ENCODE measurements at regions not wholly inside any gene's neighbourhood (a gene's known extent, or its start where the extent isn't known, plus 50 kb on each side); places are given as distances from the start of the nearest gene placed in this dataset.

DNA sequence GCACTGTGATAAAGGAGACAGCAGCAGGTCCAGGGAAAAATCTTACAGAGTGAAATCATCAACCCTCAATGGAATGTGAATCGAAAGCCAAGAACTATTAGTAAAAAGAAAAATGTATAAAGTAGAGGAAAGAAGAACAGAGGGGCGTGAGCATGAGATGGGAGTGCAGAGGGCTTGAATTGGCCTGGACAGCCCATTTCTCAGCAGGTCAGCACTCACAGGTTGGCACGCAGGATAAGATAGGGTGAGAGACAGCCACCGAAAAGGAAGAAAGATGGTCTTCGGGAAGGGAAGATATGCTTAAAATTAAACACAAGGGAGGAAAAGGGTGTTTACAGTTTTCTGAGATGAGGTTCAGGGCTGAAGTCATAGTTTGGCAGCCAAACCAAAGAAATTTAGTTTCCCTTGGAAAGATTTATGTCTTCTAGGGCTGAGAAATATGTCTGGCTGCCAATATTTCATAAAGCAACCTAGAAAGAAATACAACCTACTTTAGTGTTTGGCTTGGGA lies 524.7 kb downstream of the SPATA31D1 start:
- no peak for DNase-seq

DNA sequence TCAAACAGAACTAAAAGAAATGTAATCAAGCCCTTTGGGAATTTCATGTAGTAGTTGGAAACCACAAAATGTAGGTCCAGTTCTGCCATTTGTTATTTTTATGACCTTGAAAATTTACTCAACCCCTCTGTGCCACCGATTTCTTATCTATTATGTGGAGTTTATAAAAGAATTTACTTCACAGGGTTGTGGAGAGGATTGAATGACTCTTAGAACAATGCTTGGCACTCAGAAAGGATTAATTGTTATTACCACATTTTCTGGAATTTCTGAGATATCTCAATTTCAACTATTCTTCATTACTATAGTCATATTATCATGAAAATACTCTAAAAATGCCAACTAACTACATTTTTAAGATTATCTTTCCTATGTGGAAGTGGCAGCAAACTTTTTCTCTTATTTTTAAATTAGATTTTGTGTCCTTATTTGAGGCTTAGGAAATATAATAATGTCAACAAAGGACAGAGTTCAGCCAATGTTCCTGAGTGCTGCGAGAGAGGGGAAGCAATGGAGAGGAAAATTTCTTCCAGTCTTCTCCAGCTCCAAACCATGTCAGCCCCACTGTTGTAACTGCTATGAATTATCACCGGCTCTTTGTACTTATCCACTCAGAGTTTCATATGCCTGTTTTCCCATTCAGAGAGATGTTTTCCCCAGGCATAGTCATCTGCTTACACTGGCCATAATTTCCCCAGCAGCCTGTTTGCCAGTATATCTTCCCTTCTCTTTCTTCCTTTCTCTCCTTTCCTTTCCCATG lies 525.6 kb downstream of the SPATA31D1 start:
- no peak for DNase-seq

DNA sequence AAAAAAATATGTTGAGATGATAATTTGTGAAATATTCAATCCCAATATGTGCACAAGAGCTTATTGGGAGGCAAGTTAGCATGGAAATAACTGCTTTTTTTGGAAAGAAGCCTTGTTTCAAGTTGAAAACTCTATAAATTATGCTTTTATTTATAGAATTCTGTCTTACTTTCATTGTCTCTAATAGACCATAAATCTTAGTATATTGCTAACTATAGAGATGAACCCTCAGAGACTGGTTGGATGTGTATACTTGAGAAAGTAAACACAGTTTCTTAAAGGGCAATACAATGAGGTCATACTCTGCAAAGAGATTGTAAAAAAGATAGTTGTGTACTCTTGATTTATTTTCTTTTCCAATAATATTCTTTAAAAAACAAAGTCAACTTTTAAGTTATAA lies 530.3 kb downstream of the SPATA31D1 start:
- DNase-seq = no peak

DNA sequence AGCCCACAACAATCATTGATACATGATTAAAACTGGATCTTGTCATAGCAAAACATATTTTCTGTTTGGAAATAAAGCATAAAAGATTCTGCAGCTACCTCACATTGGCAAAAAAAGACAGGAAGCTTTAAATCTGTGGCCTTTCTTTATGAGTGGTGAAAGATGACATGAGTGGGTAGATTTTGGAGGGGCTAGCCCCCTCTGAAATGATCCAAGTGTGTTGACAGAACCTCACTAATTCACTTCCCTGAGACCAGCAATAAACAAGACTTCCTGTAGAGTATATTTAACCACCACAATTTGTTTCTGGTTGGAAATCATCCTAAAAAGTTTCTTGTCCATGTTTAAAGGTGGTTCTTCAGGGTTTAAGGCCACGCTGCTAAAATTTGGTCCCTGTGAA lies 530.8 kb downstream of the SPATA31D1 start:
- DNase-seq = no peak

DNA sequence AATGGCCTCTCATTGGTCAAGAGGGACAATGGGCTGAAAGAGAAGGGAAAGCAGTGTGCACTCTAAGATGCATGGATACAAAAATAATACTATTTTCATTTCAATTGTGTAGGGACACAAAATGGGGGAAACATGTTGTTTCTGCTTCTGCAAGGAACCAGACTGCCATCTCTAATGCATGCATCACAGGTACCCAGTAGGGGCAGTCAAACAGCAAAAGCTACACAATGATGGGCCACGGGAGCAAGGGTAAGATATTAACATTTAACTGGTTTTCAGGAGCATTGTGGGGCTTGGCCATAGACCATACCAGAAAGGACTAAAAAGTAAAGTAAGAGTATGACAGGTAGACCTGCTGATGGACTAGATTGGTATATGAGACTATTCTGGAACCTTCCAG lies 535.8 kb downstream of the SPATA31D1 start:
- no peak for DNase-seq

DNA sequence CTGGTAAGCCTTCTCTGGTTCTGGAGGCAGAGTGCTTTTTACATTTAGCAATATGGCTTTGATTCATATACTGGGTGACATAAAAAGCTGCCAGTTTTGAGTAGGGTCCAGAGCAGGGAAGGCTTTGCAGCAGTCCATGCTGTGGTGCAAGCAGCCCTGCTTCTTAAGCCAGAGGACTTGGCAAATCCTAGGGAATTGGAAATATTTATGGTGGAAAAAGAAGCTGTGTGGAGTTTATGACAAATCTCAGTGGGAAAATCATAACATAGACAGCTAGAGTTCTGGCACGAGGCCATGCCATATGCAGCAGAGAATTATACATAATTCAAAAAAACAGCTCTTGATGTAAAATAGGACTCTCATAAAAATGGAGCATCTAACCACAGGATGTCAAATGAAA lies 536.4 kb downstream of the RASEF start:
- no peak for DNase-seq

DNA sequence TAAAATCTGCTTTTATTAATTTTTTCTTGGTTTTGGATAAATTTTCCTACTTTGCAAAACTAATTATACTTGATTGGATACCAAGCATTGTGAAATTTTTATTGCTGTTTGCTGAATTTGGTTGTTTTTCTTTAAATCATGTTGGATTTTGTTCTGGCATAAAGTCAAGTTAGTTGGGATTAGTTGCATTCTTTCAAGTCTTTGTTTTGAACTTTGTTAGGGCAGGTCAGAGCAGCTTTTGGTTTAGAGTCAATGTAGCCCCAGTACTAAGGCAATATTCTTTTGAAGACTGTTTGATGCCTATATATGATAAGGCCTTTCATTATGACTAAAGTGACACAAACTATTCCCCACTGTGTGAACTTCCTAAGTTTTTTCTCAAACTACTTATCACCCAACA lies 531.1 kb downstream of the RASEF start:
- DNase-seq = no peak

DNA sequence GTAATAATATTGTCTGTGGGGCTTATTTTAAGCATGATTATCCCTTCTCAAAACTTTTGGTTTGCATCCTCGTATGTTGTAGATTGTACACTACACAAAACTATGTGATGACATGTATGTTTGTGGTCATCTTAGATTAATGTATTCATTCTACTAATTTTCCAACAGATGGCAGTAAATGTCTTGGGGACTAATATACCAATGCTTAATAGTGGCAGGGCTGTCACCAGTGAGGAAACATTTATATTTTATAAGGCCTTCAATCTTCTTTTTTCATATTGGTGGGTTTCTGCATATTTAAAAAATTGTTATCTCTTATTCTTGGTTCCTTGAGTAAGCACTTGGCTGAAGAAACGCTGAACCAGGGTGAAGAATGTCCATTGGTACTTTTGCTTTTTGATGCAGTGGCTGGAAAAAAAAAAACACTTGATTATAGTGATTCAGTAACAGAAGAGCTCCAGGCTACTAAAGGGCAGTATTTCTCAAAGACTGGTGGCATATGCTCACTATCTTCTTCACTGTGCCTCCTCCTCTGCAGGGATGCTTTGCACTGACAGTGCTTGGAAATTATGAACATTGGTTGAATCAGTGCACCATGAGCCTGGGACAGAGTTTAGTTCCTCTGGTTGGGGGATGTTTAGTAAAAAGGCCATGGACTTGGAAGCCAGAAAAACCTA lies 530.3 kb downstream of the RASEF start:
- no peak for DNase-seq

DNA sequence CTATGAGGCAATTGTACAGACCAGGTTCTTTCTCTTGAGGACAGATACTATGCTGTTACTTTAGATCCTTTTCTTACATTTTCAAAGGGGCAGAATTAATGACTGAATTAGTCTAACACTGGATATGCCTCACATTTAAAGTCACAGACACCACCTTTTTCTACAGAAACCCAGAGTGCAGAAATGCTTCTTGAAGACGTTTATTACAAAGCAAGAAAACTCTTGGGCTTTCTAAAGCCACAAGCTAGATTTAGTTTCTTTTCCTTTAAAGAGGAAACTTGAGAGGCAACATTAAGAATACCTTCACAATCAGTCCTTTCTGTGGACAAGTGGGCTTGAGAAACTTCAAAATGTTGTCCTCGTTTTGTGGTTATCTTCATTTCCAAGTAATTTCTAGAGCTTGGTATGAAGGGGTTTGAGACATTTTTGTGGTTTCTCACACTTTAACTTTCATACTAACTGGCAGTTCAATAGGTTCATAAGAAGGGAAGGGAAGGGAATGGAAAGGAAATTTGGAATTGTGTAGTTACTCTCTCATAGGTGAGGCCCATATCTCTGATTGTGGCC lies 527.4 kb downstream of the RASEF start:
- DNase-seq = no peak

DNA sequence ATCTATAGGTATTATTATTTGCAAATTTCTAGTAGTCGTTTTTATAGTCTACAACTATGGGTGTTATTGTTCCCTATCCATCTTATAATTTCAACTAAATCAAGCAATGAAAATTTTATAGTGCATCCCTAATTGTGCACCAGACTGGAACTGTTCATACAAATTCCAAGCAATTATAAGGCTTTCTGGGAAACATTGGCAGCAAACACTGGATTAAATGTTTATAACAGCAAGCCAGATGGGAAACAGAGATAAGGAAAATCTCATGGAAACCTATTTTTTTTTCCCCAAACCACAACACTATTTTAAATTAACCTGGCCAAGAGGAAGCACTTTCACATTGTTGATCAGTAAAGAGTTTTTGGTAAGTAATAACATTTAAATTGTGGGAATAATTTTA lies 524.3 kb downstream of the RASEF start:
- no peak for DNase-seq

DNA sequence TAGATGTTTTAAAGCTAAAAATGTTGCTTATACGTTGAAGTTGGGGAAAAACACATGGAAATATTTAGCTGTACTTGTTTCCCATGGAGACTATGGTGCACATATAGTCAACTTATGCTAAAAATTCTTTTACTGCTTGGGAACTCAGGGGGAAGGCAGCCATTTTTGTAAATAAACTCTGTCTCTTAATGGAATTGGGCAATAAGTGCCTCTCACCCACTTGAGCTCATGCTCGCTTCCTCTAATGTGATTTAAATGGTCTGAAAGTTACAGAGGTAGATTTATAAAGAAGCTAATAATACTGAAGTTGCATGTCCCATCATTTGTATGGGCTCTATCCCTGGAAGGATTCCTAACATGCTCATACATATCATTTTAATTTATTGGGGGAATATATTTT lies 523.8 kb downstream of the RASEF start:
- no peak for DNase-seq

DNA sequence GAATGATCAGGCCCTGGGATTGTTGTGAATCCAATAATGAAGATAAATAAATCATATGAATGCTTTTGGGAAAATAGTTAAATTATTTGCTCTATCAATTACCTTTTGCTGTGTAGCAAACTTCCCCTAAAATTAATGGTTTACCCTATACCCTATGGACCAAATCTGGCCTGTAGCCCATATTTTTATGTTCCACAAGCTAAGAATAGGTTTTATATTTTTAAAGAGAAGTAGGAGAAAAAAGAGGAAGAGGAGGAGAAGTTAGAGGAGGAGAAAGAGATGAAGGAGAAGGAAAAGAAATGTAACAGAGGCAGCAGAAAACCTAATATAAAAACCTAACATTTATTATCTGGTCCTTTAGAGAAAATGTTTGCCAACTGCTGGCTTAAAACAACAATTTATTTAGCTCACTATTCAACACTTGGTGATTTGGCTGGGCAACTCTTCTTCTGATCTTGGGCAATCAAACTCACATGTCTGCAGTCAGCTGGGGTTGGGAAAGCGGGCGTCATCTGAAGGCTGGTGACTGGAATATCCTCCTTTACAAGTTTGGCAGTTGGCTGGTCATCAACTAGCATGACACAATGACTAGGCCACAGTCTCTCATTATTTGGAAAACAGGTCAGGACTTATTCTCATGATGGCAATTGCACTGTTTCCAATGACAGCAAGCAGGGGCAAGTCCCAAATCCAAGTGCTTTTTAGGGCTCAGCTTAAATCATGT lies 522.9 kb downstream of the RASEF start:
- DNase-seq = no peak

DNA sequence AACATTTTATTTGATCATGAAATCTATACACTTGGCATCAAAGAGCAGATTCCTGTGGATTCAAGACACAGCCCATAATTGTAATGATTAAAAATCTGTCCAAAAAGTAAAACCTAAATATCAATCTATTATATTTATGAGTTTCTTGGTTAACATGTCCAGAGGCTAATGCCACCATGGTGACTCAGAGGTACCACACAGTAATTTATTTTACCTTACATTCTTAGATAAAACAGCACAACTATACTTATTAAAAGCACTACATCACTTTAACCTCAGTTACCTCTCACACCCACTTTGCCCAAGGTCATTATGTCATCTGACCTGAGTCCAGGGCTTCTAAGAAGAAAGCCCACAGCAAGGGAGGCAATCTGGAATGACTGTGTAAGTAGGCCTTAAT lies 519.2 kb downstream of the RASEF start:
- DNase-seq = no peak

DNA sequence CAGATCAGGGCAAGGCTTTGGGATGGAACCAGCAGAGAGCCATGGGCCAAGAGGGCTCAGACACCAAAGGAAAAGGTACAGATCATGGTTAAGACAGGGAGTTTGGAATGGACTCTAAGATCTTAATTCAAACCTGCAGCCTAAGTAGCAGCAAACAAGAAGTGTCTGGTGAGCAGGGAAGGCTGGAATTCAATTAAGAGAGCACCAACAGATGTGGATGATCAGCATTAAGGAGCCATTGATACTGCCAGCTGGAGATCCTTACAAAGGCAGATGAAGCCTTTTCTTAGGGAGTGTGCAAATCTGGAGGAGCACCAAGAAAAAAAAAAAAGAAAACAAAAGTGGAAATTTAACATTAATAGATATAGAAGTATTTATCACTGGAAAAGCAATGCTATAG lies 516.8 kb downstream of the RASEF start:
- DNase-seq = no peak

DNA sequence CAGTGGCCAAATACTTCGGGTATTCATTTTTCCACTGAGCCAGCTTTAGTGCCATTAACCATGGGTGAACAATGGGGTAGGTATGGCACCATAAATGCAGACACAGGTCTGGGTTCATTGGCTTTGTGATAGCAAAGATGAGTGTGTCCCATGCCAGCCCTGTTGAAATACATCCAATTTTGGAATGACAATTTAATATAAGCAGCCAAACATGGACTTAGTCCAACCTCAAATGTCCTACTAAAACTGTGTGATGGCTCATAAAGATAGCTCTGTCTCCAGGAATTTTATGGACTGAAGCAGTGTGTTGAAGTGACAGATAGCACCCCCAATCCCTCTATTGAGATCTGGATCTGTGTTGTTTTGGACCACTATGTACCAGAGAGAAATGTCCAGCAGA lies 514.9 kb downstream of the RASEF start:
- no peak for DNase-seq

DNA sequence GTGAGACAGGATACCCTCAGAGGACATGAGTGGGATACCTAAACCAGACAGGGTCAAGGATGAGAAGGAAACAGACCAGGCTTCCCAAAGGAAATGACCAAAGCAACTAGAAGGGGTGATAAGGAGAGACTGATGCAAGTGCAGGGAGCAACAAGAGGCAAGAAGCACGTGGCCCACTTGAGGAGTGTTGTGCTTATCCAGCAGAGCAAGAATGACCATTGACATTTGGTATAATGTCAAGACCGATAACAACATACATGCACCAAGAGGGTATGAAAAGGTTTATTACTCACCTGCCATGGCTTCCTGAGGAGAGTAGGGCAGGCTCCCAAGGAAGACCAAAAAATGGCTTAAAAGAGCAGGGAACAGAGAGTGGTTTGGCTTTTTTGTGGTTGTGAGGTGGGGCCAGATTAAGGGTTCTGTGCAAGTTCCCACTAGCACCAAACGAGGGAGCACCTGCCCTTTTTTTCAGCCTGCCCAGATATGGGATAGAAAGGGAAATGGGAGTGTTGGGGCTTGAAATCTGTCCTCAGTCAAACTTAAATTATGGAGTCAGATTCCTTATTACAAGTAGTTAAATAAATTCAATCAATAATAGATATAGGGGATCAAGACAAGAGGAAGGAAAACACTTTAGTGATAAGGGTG lies 513.6 kb downstream of the RASEF start:
- no peak for DNase-seq

DNA sequence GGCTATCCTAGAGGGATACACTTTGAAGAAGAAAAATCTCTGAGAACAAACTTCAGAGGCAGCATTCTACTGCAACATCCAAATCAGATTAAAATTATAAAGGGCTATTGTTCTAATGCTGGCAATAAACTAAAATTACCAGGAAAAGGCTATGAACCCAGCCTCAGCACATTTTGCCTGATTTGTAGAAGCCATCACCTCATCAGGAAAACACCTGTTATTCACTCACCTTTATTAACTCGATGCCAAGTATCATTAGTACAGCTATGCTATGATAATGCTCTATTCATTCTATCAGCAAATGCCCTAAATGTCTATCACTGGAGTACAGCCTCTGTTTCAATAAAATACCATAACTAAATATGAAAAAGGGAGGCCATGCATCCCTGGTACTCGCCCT lies 510.2 kb downstream of the RASEF start:
- DNase-seq = no peak

DNA sequence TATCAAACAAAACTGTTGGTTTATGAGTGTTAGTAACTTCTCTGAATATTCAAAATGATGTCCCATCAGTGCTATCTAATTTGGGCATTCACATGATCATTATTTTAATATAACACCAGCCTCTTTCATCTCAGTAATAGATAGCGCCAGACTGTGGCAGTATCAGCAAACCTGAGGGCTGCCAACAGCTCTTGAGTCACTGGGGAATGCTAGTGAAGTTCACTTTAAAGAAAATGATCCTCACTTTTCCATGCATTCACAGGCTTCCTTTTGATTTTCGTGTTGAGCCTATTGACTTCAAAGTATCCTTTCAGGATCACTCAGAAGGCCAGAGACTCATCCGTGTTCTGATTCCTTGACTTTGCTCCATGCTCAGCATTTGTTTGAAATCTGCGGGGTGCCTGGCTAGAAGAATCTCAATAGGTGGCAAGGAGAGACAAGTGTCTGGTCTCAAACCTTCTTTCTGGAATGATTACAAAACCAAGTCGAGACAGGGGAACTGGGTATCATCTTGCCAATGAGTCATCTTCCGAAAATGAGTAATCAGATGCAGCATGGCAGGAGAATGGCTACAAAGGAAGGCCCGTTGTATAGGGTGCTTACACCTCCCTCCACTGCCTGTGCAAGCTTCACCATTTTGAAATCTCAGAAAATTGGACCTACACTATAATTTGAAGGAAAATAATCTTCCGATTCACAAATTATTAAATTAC lies 509.1 kb downstream of the RASEF start:
- no peak for DNase-seq

DNA sequence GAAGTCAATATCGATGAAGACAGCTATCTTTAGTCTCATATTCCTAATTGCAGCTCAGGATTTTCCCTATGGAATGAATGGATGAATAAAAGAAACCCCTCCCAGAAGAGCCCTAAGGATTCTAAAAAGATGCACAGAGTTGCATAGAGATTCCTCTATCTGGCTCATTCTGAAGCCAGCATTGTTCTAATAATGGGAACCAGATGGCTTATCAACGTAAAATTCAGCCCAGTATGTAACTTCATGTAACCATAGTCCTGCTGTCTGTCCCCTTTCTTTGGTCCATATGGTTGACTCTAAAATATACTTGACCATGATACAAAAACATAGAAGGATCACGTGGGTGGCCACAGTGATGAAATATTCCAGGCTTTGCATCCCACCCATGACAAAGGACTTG lies 508.6 kb downstream of the RASEF start:
- DNase-seq = no peak

DNA sequence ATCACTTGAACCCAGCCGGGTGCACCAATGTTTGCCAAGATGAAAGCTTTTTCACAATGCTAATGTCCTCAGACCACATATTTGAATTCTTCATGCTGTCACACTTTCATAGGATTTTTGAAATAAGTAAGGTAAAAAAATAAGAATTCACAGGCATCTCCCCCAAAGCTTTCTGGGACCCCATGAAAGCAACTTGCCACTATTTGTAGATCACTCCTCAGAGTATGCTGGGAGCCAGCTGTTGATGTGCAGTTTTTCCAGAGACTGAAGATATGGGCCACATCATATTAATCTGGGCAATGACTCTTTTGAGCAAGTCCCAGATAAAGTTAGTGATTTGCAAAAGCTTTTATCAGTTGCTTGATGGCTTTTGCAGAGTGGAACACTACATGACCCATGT lies 507.9 kb downstream of the RASEF start:
- no peak for DNase-seq

DNA sequence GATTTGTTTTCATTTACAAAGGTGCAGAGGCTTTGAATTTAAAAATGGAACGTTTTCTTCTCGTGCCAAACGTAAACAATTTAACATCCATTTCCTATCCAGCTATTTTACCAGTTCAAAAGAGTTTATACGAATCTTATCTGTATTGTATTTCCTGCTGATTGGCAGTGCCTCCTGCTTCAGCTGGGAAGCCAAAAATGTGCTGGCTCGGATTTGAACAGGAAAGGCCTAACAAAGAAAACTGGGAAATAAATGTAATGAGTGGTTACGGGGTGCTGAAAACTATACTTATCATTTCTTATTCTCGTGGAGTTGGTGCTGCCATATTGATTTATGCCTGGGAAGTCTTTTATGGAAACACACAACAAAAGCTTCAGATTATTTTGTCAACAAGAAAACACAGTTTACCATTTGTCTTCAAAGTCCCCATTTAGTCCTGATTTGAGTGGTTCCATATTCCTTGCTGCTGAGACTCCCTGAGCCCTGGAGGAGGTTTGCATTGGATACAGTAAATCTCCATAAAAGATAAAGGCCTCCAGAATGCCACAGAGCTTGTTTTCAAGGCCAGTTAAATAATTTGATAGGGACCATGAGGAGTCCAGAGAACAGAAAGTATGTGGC lies 507.4 kb downstream of the RASEF start:
- DNase-seq = no peak

DNA sequence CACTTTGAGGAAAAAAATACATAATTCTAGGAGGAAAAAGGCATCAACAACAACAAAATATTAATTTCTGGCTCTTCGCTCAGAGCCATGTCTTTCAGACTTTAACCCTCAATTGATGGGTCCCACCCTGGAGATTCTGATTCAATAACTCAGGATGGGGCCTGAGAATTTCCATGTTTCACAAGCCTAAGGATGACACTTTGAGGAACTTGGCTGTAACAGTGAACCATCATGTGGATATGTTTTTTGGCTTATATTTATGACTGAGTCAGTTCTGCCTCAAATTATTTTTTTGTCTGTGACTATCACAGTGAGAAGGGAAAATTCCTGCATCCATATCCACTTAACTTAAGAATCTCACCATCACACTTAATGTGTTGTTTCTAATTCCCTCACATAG lies 504.6 kb downstream of the RASEF start:
- DNase-seq = no peak

All from CD4-positive, alpha-beta T cell treated with Interferon alpha-2 for 1 hour (primary cell).